Liver (tissue), 3 donors: ENCODE measurements at regions not wholly inside any gene's neighbourhood (a gene's known extent, or its start where the extent isn't known, plus 50 kb on each side); places are given as distances from the start of the nearest gene placed in this dataset.

ENCODE experiments used
- EGR1 ChIP-seq, 2 donors: IDR thresholded peaks; 2 replicates each; pipeline ENCODE4 v1.6.1; 2016 to 2018; ENCODE audit warnings: antibody characterized with exemption in 2 of 2, low read depth in 2 of 2
- FOXA1 ChIP-seq: IDR thresholded peaks from 2 replicates; pipeline ENCODE4 v1.6.1; 2016; ENCODE audit warnings: antibody characterized with exemption
- GABPA ChIP-seq, 2 donors: IDR thresholded peaks in 1 of 2; conservative IDR thresholded peaks in 1 of 2; 2 replicates each; pipeline ENCODE4 v1.6.1; 2016; ENCODE audit warnings: antibody characterized with exemption in 2 of 2, mild to moderate bottlenecking in 1 of 2, moderate library complexity in 1 of 2
- HNF4A ChIP-seq, 2 donors: conservative IDR thresholded peaks; 2 replicates each; pipeline ENCODE4 v1.6.1; 2016; ENCODE audit warnings: antibody characterized with exemption in 2 of 2, mild to moderate bottlenecking in 2 of 2
- HNF4G ChIP-seq: IDR thresholded peaks from 2 replicates; pipeline ENCODE4 v1.6.1; 2016; ENCODE audit warnings: antibody characterized with exemption
- JUND ChIP-seq, 2 donors: IDR thresholded peaks; 2 replicates each; pipeline ENCODE4 v1.6.1; 2016; ENCODE audit warnings: antibody characterized with exemption in 2 of 2
- RAD21 ChIP-seq, 2 donors: IDR thresholded peaks; 2 replicates each; pipeline ENCODE4 v1.6.1; 2016; ENCODE audit warnings: antibody characterized with exemption in 2 of 2, mild to moderate bottlenecking in 2 of 2
- RXRA ChIP-seq, 2 donors: IDR thresholded peaks; 2 replicates each; pipeline ENCODE4 v1.6.1; 2017 to 2018; ENCODE audit warnings: antibody characterized with exemption in 2 of 2, mild to moderate bottlenecking in 1 of 2
- SP1 ChIP-seq: IDR thresholded peaks from 2 replicates; pipeline ENCODE4 v1.6.1; 2018; ENCODE audit warnings: antibody characterized with exemption, mild to moderate bottlenecking
- YY1 ChIP-seq: IDR thresholded peaks from 2 replicates; pipeline ENCODE4 v1.6.1; 2016; ENCODE audit warnings: antibody characterized with exemption, mild to moderate bottlenecking
- TF ChIP-seq, protein P1 (sequence below): fragments of 150-350 bp; IDR thresholded peaks from 2 replicates; pipeline ENCODE4 v1.5.1; 2017; ENCODE audit warnings: improper control_type of control experiment, low read depth, low read length; ENCODE audit not compliant: missing input control
- TF ChIP-seq, protein P2 (sequence below): IDR thresholded peaks from 2 replicates; pipeline ENCODE4 v1.6.1; 2016; ENCODE audit warnings: antibody characterized with exemption, mild to moderate bottlenecking
- TF ChIP-seq, protein P3 (sequence below): IDR thresholded peaks from 2 replicates; pipeline ENCODE4 v1.6.1; 2016; ENCODE audit warnings: antibody characterized with exemption
- TF ChIP-seq, protein P4 (sequence below): IDR thresholded peaks from 2 replicates; pipeline ENCODE4 v1.6.1; 2016; ENCODE audit warnings: antibody characterized with exemption
- donor health status: healthy.
- donor health status: healthy.

DNA sequence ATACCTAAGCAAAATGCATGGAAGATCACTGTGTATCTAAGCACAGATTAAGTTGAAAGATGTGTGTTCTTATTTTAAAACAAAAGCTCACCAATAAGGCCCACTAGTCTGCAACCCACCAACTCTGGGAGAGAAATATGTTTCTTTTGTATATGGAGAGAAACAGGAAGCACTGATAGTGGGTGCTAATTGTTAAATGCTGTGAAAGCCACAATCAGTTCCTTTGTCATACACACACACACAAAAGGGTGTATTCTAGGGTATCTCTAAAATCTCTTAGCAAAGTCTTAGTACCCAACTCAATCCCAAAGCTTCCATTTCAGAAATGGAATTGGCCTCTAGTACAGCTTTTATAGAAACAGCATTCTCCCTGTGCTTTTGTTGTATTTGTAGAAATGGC, 272.7 kb upstream of the FLRT2 start:
- TF ChIP-seq, protein P1, sequence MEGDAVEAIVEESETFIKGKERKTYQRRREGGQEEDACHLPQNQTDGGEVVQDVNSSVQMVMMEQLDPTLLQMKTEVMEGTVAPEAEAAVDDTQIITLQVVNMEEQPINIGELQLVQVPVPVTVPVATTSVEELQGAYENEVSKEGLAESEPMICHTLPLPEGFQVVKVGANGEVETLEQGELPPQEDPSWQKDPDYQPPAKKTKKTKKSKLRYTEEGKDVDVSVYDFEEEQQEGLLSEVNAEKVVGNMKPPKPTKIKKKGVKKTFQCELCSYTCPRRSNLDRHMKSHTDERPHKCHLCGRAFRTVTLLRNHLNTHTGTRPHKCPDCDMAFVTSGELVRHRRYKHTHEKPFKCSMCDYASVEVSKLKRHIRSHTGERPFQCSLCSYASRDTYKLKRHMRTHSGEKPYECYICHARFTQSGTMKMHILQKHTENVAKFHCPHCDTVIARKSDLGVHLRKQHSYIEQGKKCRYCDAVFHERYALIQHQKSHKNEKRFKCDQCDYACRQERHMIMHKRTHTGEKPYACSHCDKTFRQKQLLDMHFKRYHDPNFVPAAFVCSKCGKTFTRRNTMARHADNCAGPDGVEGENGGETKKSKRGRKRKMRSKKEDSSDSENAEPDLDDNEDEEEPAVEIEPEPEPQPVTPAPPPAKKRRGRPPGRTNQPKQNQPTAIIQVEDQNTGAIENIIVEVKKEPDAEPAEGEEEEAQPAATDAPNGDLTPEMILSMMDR = no peak
- TF ChIP-seq YY1 (no peak), HNF4G (no peak), SP1 (no peak), JUND (IDR thresholded peaks at IDR 0.05) (no peak), RAD21 (IDR thresholded peaks at IDR 0.05) (no peak), RXRA (IDR thresholded peaks at IDR 0.05) (no peak), GABPA (IDR thresholded peaks at IDR 0.05 in 1 of 2, conservative IDR thresholded peaks at IDR 0.05 in 1 of 2) (no peak), EGR1 (IDR thresholded peaks at IDR 0.05; ENCODE audit: low read depth in 2 of 2) (no peak), FOXA1 (no peak), HNF4A (conservative IDR thresholded peaks at IDR 0.05) (no peak)
- TF ChIP-seq, protein P2, sequence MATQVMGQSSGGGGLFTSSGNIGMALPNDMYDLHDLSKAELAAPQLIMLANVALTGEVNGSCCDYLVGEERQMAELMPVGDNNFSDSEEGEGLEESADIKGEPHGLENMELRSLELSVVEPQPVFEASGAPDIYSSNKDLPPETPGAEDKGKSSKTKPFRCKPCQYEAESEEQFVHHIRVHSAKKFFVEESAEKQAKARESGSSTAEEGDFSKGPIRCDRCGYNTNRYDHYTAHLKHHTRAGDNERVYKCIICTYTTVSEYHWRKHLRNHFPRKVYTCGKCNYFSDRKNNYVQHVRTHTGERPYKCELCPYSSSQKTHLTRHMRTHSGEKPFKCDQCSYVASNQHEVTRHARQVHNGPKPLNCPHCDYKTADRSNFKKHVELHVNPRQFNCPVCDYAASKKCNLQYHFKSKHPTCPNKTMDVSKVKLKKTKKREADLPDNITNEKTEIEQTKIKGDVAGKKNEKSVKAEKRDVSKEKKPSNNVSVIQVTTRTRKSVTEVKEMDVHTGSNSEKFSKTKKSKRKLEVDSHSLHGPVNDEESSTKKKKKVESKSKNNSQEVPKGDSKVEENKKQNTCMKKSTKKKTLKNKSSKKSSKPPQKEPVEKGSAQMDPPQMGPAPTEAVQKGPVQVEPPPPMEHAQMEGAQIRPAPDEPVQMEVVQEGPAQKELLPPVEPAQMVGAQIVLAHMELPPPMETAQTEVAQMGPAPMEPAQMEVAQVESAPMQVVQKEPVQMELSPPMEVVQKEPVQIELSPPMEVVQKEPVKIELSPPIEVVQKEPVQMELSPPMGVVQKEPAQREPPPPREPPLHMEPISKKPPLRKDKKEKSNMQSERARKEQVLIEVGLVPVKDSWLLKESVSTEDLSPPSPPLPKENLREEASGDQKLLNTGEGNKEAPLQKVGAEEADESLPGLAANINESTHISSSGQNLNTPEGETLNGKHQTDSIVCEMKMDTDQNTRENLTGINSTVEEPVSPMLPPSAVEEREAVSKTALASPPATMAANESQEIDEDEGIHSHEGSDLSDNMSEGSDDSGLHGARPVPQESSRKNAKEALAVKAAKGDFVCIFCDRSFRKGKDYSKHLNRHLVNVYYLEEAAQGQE = no peak
- TF ChIP-seq, protein P3, sequence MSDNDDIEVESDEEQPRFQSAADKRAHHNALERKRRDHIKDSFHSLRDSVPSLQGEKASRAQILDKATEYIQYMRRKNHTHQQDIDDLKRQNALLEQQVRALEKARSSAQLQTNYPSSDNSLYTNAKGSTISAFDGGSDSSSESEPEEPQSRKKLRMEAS = no peak
- TF ChIP-seq, protein P4, sequence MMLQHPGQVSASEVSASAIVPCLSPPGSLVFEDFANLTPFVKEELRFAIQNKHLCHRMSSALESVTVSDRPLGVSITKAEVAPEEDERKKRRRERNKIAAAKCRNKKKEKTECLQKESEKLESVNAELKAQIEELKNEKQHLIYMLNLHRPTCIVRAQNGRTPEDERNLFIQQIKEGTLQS = no peak
